Globus pallidus (tissue), 1 donor: ENCODE measurements at regions not wholly inside any gene's neighbourhood (a gene's known extent, or its start where the extent isn't known, plus 50 kb on each side); places are given as distances from the start of the nearest gene placed in this dataset.
A peak's percentile ranks its signal among the peaks of the same experiment; 100 is the strongest.

ENCODE experiments used
- DNase-seq: peaks from one replicate; pipeline ENCODE4 v3.0.0-alpha.2; 2015; ENCODE audit warnings: low spot score

DNA sequence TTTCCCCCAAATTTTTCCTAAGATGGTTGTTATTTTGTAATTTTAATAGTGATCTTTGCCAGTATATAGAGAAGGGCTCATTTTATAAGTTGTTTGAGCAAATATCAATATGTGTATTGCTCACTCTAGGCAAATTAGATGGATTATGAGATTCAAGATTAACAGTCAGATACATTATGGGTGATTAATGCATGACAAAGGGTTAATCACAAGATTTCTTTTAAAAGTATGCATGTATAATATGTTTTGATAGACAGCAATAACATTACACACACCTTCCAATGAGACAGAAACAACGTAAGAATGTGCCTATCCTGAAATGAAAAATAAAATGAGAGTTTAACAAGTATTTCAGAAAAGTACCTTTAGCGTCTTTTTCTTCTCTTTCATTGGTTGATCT is 547.6 kb upstream of the AGTR1 start:
- DNase-seq: no peak

DNA sequence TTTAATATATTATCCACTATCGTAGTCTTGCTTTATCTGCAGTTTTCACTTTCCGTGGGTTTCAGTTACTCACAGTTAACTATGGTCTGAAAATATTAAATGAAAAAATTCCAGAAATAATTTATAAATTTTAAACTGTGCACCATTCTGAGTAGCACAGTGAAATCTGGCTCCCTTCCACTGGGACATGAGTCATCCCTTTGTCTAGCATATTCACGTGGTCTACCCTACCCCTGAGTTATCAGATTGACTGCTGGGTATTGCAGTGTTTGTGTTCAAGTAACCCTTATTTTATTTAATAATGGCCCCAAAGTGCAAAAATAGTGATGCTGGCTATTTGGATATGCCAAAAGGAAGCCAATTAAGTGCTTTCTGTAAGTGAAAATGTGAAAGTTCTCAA is 539.5 kb upstream of the AGTR1 start:
- DNase-seq: peak; percentile 77

DNA sequence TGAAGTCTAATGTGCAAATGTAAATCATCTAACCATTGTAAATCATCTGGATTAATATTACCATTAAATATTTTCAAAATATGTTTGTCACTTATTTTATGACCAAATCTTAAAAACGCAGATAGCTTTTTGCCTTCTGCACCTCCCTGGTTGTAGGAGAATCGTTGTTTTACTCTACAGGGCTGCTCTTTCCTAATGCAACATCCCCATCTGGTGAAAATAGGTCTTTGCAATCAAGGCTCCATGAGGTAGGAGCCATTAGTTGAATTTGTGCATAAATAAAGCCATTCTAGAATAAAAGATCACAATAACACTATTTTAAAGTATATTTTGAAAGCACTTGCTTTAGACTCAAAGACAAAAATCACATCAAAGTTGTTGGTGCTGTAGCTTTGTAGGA is 535.6 kb upstream of the AGTR1 start:
- peak; percentile 53 for DNase-seq

DNA sequence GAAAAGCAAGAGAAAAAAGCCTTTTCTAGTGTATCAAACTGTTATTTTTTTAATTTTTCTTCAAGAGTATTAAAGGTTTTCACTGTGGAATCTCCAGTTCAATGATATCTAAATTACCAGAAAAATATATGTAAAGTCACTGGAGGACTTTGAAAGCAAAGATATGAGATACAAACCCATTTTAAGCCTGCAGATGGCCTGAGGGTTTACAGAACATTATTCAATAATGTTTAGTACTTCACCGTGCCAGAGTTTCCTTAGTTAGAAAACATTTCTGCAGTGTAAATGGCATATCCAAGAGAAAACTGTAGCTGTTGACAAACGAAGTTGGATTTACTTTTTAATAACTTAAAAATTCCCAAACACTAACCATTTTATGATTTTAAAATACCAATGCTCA is 529.4 kb upstream of the AGTR1 start:
- DNase-seq: no peak

DNA sequence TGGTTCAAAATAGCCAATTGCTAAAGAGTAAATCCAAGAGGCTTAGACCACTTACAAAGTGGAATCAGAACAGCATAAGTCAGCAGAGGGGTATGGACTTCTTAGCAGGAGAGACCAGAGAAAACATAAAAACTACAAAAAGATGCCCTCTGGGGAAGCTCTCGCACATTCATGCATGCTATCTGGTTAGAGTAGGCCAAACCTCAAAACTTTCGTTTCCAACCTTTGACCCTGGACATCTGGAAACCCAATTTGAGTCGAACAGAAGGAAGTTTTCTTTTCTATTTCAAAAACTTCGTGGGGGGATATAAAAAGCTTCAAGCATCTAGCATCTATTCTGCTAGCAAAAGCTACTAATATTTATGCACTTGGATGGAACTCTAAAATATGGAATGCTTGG is 523.9 kb upstream of the AGTR1 start:
- no peak for DNase-seq

DNA sequence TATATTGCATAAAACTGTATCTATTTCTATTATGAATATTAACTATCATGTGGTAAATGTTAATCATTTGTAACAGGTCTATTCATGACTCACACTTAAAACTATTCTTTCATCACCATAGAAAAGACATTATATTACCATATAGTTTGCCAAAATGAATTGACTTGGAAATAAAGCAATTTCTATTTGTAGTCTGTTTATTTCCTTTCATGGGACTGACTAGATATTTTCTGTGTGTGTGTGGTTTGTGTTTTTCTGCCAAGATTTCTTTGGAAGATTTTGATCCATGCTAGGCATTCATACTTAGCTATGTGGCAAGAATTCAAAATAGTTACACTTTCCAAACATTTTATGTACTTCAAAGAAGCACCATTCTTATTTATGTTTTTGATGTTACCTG is 522.5 kb upstream of the AGTR1 start:
- no peak for DNase-seq

DNA sequence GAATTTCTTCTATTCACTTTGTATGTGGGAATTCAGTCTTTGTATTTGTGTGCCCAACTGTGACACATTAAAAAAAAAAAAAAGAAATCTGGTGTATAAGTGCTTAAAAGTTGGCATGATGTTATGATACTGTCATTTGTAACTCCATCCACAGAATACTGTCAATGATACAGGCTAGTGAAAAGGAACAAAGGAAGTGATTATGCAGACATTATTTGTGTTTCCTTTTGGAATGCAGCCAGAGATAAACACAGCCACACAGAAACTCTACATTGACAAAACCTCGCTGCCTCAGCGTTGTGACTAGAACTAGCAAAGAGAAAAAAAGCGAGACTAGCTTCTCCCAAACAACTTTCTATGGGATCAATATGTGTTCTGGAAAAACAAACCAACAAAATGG is 519.2 kb upstream of the AGTR1 start:
- DNase-seq: peak; percentile 79

DNA sequence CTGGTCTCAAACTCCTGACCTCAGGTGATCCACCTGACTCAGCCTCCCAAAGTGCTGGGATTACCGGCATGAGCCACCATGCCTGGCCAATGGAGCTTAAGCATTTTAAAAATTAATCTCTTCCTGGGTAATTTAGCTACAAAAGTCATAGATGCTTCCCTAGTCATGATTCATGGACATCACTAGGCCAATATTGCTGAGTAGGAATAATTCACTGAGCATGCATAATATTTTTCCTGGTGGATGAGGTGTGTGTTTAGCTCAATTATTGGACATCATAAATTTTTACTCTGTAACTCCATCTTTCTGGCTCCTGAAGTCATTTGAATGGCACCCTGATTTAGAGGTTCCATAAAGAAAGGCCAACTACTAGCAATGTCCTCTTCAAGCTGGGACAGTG is 512.9 kb upstream of the AGTR1 start:
- no peak for DNase-seq

DNA sequence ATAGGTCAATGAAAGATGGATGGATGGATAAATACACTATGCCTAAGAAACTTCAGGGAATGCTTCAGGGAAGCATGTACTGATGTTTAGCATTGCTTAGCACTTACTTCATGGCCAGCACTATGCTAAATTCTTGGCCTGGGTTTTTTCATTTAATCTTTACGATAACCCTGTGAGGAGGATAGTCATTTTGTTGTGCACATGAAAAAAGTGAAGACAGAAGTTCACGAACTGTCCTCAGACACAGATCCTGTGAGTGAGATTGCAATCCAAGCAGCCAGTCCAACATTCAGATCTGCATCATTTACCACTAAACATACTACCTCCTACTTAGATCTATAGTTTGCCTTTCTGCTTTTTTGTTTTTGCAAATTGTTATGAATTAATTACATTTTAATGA is 510.8 kb upstream of the AGTR1 start:
- DNase-seq: no peak

DNA sequence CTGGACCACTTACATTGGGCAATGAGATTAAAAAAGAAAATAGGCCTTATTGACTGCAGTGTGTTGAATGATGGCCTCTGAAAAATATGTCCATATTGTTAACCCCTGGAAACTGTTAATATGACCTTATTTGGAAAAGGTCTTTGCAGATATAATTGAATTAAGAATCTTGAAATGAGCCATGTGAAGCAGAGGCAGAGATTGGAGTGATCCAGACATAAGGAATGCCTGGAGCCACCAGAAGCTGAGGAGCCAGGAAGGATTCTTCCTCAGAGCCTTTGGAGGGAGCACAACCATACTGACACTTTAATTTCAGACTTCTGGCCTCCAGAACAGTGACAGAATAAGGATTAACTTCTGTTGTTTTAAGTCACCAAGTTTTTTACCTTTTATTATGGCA is 510.4 kb upstream of the AGTR1 start:
- DNase-seq: no peak

DNA sequence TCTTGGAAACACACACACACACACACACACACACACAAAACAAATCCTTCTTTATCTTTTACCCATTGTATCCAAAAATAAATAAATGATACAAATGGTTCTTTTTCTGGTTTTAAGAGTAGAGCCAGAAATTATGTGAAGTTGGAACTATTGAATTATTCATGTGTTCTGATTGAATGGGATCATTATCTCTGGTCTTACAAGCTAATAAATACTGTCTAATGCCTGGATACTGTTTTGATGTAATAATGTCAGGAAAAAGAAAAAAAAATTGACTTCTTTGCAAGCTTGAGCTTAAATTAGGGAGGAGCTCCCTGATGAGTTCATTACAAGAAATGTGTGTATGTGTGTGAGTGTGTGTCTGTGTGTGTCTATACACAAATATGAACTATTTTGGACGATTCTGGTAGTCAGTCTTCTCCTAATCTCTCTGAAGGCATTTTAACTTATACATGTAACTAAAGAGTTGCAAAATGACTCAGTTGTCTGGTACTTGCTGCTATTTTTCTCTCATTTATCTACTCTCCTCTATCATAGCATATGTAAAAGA is 507.2 kb upstream of the AGTR1 start:
- peak; percentile 95 for DNase-seq

DNA sequence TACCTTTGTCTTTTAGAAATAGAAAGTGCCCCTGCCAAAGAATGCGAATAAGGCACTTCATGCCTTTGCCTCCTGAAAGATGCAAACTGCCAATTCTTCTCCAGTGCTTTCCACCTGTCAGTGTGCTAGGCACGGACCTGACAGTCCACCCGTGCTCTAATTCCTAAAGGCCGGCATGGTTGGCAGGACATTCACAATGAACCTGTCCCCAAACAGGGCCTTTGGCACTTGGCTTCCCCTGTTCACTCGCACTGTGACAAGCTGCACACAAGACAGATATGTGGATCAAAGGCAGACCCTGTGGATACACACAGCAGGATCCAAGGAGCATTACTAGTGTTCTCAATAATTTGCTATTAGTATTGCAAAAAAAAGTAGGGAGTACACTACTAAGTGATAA is 505.7 kb upstream of the AGTR1 start:
- no peak for DNase-seq

DNA sequence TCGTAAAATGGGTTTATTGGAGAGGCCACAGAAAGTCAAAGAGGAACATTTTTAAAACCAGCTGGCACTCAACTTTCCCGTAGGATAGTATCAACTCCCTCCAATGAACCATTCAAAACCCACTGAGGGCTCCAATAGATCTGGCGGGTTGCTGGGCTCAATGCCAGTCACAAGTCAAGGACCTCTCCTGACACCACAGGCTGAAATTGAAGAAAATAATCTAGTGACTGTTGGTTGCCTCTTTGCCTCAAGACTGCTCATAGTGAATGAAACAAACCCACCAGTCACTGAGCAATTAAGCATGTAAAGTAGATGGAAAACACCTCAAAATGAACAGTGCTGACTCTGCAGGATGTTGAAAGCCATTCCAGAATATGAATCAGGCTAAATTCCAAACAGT is 500.6 kb upstream of the AGTR1 start:
- DNase-seq: no peak

DNA sequence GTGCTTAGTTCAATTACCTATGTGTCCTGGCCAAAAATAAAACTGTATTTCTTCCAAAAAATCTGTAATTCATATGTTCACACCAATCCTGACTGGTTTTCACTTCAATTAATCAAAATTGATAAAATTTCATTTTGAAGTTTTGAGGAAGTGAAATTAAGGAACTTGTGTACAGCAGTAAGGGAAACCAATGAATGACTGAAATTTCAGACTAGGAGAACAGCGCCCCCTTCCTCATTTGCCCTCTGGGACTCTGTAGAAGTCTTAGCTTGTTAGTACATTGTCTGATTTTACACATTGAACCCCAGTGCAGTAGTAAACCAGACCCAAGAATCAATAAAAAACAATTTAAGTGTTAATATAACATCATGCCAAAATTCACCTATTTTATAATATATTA is 495.3 kb upstream of the AGTR1 start:
- no peak for DNase-seq

DNA sequence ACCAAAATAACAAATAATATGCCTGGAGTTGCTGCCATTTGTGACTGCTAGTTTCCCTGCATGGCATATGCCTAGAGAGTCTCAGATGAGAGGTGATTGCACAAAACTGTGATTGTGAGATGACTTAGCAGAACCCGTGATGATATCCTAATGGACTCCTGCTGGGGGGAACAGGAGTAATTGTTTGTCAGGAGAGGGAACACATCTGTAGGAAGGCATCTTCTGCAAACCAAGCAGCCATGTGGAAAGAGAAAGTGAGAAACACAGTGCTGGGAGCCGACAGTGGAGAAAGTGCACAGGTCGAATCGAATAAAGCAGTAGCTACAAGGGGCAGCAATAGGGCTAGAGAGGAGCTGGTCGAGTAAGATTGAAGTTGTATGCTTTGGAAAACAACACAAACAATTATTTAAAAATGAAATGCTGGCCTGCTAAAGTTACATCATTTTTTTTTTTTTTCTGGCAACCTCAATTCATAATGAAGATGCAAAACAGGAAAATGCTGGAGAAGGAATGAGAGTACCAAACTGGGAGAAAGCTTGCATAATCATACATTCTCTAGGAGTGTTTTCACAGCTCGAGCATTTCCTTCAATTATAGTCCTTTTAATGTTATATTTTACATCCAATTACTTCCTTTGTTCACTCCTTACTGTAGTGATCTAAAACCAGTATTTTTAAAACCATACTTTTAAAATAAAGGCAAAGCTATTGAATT is 494.2 kb upstream of the AGTR1 start:
- peak; percentile 33 for DNase-seq

DNA sequence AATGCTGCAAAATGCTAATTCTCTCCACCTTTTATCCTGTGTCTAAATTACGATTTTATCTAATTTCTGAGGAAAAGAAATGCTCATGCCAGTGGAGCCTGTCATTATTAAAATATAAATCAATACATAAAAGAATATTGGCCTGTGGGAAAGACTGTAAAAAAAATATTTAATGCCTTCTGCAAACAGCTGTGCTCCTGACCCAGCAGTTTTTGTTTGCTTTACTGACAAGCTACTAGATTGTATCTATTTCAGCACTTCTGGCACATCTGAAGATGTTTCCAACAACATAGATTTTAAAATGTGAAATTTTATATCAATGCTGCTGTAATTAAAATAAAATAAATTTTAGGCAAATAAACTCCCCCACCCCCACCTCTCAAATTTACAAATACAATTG is 493.6 kb upstream of the AGTR1 start:
- DNase-seq: no peak

DNA sequence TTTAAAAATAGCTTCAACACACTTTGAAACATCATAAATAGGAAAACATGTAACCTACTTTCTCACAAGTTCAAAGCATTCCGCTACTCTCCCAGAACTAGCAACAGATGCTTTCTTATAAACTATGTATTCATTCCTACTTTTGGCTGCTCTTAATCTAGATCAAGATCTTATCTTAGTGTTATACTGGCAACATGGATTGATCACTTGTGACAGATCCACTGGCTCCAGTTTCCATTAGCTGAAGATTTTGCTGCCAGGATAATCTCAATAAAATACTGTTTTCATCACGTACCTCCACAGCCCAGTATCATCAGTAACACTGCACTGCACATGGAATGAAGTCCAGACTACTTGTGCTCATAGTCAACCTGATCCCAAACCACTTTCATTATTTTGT is 491.7 kb upstream of the AGTR1 start:
- DNase-seq: no peak

DNA sequence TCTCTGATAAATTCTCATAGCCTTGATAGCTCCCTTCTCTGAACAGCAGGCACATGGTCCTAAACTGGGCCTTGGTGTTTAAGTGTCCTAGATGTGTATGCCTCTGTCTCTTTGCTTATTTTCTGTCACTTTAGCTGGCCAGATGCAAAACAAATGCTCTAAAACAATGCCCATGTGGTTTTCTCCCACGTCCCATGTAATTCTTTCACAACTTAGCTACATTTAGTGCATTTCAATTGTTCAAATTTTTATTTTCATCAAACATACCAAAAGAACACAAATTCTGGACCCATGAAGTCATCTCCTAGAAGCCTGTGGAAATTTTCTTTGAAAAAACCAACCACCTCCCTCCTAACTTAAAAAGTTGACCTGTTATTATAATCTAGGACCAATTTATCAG is 491.3 kb upstream of the AGTR1 start:
- DNase-seq: no peak

DNA sequence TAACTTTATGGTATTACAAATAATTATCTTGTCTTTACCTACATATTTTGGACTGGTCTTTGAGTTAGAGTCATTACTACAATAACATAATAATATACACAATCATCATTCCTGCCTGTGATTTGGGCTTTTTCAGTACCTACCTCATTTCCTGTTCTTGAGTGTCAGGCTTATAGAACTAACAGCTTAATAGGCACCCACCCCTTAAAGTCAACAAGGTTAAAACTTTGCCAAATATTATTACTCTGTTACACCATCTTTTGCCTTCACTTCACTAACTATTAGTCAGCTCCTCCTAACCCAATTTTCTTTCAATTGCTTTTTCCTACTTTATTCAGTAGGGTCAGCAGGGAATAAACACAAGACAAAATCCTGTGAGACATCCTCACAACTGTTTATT is 488.7 kb upstream of the AGTR1 start:
- no peak for DNase-seq

DNA sequence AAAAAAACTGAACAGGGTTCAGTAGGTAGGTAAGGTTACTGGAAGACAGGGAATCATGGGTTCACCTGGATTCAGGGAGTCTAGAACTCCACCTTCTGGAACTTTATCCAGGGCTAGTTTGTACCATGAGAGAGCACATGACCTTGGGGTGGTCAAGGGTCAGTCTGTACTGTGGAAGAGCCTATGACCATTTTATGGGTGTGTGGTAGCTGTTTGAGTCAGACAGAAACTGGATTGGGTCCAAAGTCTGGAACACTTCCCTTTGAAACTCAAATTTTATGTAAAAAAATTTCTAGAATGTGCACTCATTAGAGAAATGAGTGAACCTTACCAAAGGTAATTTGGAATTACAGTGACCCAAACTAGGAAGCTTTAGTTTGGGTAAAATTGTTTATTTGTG is 486.0 kb upstream of the AGTR1 start:
- DNase-seq: no peak

DNA sequence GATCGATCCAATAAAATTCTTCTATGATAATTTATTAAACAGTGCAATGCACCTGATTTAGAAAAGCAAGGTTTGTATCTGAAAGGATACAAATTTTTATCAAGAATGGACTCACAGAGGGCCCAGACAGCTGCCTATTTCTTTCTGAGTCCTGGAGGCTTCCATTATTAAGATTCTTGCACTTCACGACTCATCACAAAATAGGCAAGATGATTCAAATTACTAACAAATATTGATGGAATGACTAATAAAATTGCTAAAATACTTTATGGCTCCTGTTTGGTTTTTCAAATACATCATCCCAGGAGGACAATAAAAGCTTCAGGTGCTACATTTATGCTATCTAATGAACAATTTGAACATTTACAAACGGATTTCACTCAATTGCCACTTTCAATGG is 483.0 kb upstream of the AGTR1 start:
- no peak for DNase-seq

DNA sequence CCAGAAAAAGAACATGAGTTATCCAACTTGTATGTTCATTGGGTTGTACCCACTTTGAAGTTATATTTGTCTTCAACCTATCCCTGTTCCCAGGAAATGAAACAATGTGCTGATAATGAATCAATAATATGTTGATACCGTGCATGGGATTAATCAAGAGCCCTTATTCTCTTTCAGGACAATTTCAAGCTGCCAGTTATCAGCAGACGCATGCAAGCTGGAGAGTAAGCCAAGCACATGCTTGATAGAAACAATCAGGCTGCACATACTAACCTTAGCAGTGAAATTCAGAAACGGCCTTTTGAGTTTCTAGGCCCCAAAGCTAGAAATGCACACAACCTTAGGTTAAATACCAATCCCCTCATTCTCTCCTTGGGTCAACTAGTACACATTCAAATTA is 480.4 kb upstream of the AGTR1 start:
- no peak for DNase-seq

DNA sequence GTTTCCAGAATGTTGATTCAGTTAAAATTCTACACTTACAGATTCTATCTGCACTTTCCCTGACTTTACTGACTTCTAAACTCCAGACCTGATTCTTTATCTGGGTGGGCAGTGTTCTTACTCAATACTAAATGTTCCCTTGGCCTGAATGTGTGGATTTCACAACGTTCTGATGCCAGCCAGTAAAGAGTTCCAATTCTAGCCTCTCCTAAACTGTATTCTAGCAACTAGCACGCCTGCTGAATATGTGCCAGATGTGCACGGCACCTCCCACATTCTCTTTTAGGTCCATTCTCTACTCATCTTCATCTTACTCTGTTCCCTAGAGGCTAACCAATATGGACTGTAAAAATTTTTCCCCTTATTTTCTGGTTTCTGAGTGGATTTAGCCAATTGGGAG is 479.5 kb upstream of the AGTR1 start:
- no peak for DNase-seq

DNA sequence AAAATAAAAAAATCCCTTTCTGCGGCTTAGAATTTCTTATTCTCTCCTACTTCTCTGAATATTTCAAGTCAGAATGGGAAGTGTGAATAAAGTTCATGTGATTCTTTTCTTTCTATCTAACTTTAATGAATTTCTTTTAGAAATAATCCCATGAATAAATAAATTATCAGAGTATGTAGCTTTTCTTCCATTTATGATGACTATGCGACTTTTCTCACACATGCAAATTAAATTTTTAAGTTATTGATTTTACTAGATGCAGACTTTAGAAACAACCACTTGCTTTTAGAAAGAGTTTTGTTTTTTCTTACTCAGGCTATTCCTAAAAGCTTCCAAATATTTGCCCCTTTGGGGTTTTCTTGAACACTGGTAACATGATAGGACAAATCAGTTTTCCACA is 477.7 kb upstream of the AGTR1 start:
- no peak for DNase-seq

DNA sequence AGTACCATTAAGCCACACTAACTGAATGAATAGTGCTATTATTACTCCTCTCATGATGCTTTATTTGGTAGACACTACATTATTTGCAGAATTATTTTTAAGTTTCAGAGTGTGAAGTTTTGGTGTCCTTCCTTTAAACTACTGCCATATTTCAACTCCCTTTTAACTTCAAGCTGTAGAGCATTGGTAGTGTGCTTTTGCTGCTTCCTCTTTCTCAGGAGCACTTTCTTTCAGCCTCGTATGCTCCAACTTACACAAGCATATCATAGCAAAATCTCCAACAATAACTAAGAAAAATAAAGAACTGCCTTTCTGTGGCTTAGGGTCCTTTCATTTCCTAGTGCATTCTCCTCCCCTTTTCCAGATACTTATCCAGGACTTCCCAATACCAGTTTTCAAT is 476.4 kb upstream of the AGTR1 start:
- no peak for DNase-seq
